GM19438 (cell line): ENCODE measurements at regions not wholly inside any gene's neighbourhood (a gene's known extent, or its start where the extent isn't known, plus 50 kb on each side); places are given as distances from the start of the nearest gene placed in this dataset.
"Not testable (repeated sequence)": the region's sequence is repeated elsewhere in the genome, so short reads cannot be mapped to it uniquely, and the experiment has no call there.

Source experiments
- ATAC-seq: cut with Tn5 transposase; IDR thresholded peaks from one replicate; pipeline ENCODE4 v1.9.1; 2021; ENCODE audit warnings: low read depth; ENCODE audit not compliant: unreplicated experiment

- no peak for ATAC-seq
These were observed 151.3 kb downstream of the ZFP36L2 start for GRCh38 chr2:43075054-43075593.

- ATAC-seq = no peak
These were observed 151.8 kb downstream of the ZFP36L2 start for GRCh38 chr2:43074592-43075053.

GRCh38 chr2:43074052-43074451, 152.4 kb downstream of the ZFP36L2 start:
- ATAC-seq = no peak

GRCh38 chr2:43073401-43073825, 153.0 kb downstream of the ZFP36L2 start:
- no peak for ATAC-seq

GRCh38 chr2:43071599-43072550, 154.5 kb downstream of the ZFP36L2 start:
- ATAC-seq = no peak

- no peak for ATAC-seq
These were observed 155.5 kb downstream of the ZFP36L2 start for GRCh38 chr2:43070676-43071502.

- ATAC-seq = no peak
These were observed 156.4 kb downstream of the ZFP36L2 start for GRCh38 chr2:43070030-43070429.

GRCh38 chr2:43068631-43069517, 157.5 kb downstream of the ZFP36L2 start:
- ATAC-seq = no peak

GRCh38 chr2:43068041-43068533, 158.3 kb downstream of the ZFP36L2 start:
- no peak for ATAC-seq

GRCh38 chr2:43067254-43068040, 159.0 kb downstream of the ZFP36L2 start:
- no peak for ATAC-seq

GRCh38 chr2:43066541-43067253, 159.7 kb downstream of the ZFP36L2 start:
- not testable (repeated sequence) for ATAC-seq

GRCh38 chr2:43065871-43066270, 160.5 kb downstream of the ZFP36L2 start:
- no peak for ATAC-seq

GRCh38 chr2:43065036-43065435, 161.4 kb downstream of the ZFP36L2 start:
- ATAC-seq = no peak

GRCh38 chr2:43063096-43063495, 163.3 kb downstream of the ZFP36L2 start:
- ATAC-seq = not testable (repeated sequence)

- ATAC-seq = no peak
These were observed 164.3 kb downstream of the ZFP36L2 start for GRCh38 chr2:43062058-43062457.

GRCh38 chr2:43060390-43061016, 165.9 kb downstream of the ZFP36L2 start:
- no peak for ATAC-seq

GRCh38 chr2:43059183-43059897, 167.1 kb downstream of the ZFP36L2 start:
- peak; percentile 53 for ATAC-seq
